HCT116 (cell line): ENCODE measurements at regions not wholly inside any gene's neighbourhood (a gene's known extent, or its start where the extent isn't known, plus 50 kb on each side); places are given as distances from the start of the nearest gene placed in this dataset.

Experiments used
- CEBPB ChIP-seq: IDR thresholded peaks from 2 replicates; pipeline ENCODE4 v1.6.1; 2012; ENCODE audit warnings: low read depth
- EZH2phosphoT487 ChIP-seq: fragments of 200-600 bp; IDR thresholded peaks from 2 replicates; pipeline ENCODE4 v1.6.1; 2018; ENCODE audit warnings: antibody characterized with exemption, borderline replicate concordance
- POLR2A ChIP-seq: IDR thresholded peaks from 2 replicates; pipeline ENCODE4 v1.7.0; 2011; ENCODE audit warnings: borderline replicate concordance; ENCODE audit not compliant: insufficient read depth, insufficient read length; ENCODE audit errors: extremely low read depth
- POLR2AphosphoS5 ChIP-seq: IDR thresholded peaks from 2 replicates; pipeline ENCODE4 v1.6.1; 2011; ENCODE audit warnings: mild to moderate bottlenecking, low read depth, low read length, moderate library complexity
- SIN3A ChIP-seq: IDR thresholded peaks from 2 replicates; pipeline ENCODE4 v1.6.1; 2012; ENCODE audit warnings: low read depth
- YY1 ChIP-seq: IDR thresholded peaks from 2 replicates; pipeline ENCODE4 v1.6.1; 2011; ENCODE audit warnings: low read length, low read depth, moderate library complexity, mild to moderate bottlenecking; ENCODE audit not compliant: insufficient replicate concordance; ENCODE audit errors: extremely low read depth
- TF ChIP-seq, protein P1 (sequence below), 3 experiments: fragments of 200-600 bp in 1 of 3; sonication (generic) in 1 of 3; IDR thresholded peaks in 2 of 3; conservative IDR thresholded peaks in 1 of 3; 2 replicates each; pipeline ENCODE4 v1.5.1; 2012 to 2017; ENCODE audit warnings: low read depth in 2 of 3, low read length in 2 of 3, antibody characterized with exemption in 1 of 3, borderline replicate concordance in 1 of 3, control low read depth in 1 of 3, mild to moderate bottlenecking in 1 of 3, mixed read lengths in 1 of 3, mixed run types in 1 of 3, moderate library complexity in 1 of 3; ENCODE audit not compliant: insufficient read depth in 1 of 3
- TF ChIP-seq, protein P2 (sequence below): IDR thresholded peaks from 2 replicates; pipeline ENCODE4 v1.6.1; 2012
- TF ChIP-seq, protein P3 (sequence below): IDR thresholded peaks from 2 replicates; pipeline ENCODE4 v1.6.1; 2011; ENCODE audit warnings: mild to moderate bottlenecking, low read length, moderate library complexity; ENCODE audit not compliant: insufficient replicate concordance; ENCODE audit errors: extremely low read depth
- TF ChIP-seq, protein P4 (sequence below): IDR thresholded peaks from 2 replicates; pipeline ENCODE4 v1.6.1; 2012
- TF ChIP-seq, protein P5 (sequence below): IDR thresholded peaks from 2 replicates; pipeline ENCODE4 v1.6.1; 2012; ENCODE audit warnings: low read depth

DNA sequence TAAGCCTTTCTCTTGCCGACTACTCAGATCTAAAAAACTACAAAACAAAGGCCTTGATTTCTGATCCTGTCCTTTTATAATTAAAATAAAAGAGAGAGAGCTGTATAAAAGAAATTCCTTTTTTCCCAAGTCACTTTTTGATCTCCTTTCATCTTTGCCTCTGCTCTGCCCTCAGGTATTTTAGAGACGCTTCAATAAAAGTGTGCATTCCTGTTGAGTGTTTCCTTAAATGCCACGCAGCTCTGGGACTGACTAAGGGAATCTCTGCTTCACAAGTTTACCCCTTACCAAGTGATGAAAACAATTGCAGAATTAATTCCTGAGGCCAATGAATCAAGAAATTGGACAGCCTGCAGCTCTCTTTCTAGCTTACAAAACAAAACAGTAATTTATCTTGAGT is 1109.8 kb downstream of the TMTC2 start:
- TF ChIP-seq POLR2A (no peak), EZH2phosphoT487 (no peak), SIN3A (no peak), CEBPB (no peak), YY1 (no peak), POLR2AphosphoS5 (no peak)
- TF ChIP-seq, protein P1, sequence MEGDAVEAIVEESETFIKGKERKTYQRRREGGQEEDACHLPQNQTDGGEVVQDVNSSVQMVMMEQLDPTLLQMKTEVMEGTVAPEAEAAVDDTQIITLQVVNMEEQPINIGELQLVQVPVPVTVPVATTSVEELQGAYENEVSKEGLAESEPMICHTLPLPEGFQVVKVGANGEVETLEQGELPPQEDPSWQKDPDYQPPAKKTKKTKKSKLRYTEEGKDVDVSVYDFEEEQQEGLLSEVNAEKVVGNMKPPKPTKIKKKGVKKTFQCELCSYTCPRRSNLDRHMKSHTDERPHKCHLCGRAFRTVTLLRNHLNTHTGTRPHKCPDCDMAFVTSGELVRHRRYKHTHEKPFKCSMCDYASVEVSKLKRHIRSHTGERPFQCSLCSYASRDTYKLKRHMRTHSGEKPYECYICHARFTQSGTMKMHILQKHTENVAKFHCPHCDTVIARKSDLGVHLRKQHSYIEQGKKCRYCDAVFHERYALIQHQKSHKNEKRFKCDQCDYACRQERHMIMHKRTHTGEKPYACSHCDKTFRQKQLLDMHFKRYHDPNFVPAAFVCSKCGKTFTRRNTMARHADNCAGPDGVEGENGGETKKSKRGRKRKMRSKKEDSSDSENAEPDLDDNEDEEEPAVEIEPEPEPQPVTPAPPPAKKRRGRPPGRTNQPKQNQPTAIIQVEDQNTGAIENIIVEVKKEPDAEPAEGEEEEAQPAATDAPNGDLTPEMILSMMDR (IDR thresholded peaks at IDR 0.05 in 2 of 3, conservative IDR thresholded peaks at IDR 0.05 in 1 of 3; ENCODE audit: borderline replicate concordance in 1 of 3, insufficient read depth in 1 of 3, low read depth in 2 of 3, low read length in 2 of 3): no peak
- TF ChIP-seq, protein P2, sequence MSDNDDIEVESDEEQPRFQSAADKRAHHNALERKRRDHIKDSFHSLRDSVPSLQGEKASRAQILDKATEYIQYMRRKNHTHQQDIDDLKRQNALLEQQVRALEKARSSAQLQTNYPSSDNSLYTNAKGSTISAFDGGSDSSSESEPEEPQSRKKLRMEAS: no peak
- TF ChIP-seq, protein P3, sequence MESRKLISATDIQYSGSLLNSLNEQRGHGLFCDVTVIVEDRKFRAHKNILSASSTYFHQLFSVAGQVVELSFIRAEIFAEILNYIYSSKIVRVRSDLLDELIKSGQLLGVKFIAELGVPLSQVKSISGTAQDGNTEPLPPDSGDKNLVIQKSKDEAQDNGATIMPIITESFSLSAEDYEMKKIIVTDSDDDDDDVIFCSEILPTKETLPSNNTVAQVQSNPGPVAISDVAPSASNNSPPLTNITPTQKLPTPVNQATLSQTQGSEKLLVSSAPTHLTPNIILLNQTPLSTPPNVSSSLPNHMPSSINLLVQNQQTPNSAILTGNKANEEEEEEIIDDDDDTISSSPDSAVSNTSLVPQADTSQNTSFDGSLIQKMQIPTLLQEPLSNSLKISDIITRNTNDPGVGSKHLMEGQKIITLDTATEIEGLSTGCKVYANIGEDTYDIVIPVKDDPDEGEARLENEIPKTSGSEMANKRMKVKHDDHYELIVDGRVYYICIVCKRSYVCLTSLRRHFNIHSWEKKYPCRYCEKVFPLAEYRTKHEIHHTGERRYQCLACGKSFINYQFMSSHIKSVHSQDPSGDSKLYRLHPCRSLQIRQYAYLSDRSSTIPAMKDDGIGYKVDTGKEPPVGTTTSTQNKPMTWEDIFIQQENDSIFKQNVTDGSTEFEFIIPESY: no peak
- TF ChIP-seq, protein P4, sequence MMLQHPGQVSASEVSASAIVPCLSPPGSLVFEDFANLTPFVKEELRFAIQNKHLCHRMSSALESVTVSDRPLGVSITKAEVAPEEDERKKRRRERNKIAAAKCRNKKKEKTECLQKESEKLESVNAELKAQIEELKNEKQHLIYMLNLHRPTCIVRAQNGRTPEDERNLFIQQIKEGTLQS: no peak
- TF ChIP-seq, protein P5, sequence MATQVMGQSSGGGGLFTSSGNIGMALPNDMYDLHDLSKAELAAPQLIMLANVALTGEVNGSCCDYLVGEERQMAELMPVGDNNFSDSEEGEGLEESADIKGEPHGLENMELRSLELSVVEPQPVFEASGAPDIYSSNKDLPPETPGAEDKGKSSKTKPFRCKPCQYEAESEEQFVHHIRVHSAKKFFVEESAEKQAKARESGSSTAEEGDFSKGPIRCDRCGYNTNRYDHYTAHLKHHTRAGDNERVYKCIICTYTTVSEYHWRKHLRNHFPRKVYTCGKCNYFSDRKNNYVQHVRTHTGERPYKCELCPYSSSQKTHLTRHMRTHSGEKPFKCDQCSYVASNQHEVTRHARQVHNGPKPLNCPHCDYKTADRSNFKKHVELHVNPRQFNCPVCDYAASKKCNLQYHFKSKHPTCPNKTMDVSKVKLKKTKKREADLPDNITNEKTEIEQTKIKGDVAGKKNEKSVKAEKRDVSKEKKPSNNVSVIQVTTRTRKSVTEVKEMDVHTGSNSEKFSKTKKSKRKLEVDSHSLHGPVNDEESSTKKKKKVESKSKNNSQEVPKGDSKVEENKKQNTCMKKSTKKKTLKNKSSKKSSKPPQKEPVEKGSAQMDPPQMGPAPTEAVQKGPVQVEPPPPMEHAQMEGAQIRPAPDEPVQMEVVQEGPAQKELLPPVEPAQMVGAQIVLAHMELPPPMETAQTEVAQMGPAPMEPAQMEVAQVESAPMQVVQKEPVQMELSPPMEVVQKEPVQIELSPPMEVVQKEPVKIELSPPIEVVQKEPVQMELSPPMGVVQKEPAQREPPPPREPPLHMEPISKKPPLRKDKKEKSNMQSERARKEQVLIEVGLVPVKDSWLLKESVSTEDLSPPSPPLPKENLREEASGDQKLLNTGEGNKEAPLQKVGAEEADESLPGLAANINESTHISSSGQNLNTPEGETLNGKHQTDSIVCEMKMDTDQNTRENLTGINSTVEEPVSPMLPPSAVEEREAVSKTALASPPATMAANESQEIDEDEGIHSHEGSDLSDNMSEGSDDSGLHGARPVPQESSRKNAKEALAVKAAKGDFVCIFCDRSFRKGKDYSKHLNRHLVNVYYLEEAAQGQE: no peak
